GM21825 (cell line): ENCODE measurements at regions not wholly inside any gene's neighbourhood (a gene's known extent, or its start where the extent isn't known, plus 50 kb on each side); places are given as distances from the start of the nearest gene placed in this dataset.
"Not testable (repeated sequence)": the region's sequence is repeated elsewhere in the genome, so short reads cannot be mapped to it uniquely, and the experiment has no call there.

Experiments
- ATAC-seq: cut with Tn5 transposase; IDR thresholded peaks from one replicate; pipeline ENCODE4 v1.9.1; 2021; ENCODE audit warnings: mild to moderate bottlenecking, moderate library complexity; ENCODE audit not compliant: unreplicated experiment

GRCh38 chr4:66568431-66568830, 898.1 kb upstream of the EPHA5 start:
- no peak for ATAC-seq

GRCh38 chr4:66568001-66568400, 897.7 kb upstream of the EPHA5 start:
- no peak for ATAC-seq

GRCh38 chr4:66567551-66567950, 897.3 kb upstream of the EPHA5 start:
- no peak for ATAC-seq

GRCh38 chr4:66565801-66566200, 895.5 kb upstream of the EPHA5 start:
- ATAC-seq, result no peak

- ATAC-seq, result no peak
These were observed 894.8 kb upstream of the EPHA5 start for GRCh38 chr4:66564901-66565651.

- ATAC-seq, result no peak
These were observed 892.1 kb upstream of the EPHA5 start for GRCh38 chr4:66562276-66562806.

GRCh38 chr4:66561465-66562053, 891.3 kb upstream of the EPHA5 start:
- not testable (repeated sequence) for ATAC-seq

- no peak for ATAC-seq
These were observed 888.4 kb upstream of the EPHA5 start for GRCh38 chr4:66558651-66559050.

- no peak for ATAC-seq
These were observed 886.5 kb upstream of the EPHA5 start for GRCh38 chr4:66556651-66557278.

- ATAC-seq, result no peak
These were observed 885.0 kb upstream of the EPHA5 start for GRCh38 chr4:66555301-66555700.

- no peak for ATAC-seq
These were observed 884.5 kb upstream of the EPHA5 start for GRCh38 chr4:66554826-66555225.

- not testable (repeated sequence) for ATAC-seq
These were observed 875.0 kb upstream of the EPHA5 start for GRCh38 chr4:66545301-66545700.

- no peak for ATAC-seq
These were observed 874.0 kb upstream of the EPHA5 start for GRCh38 chr4:66544281-66544680.

GRCh38 chr4:66539745-66540144, 869.5 kb upstream of the EPHA5 start:
- no peak for ATAC-seq

- no peak for ATAC-seq
These were observed 854.5 kb upstream of the EPHA5 start for GRCh38 chr4:66524781-66525180.

GRCh38 chr4:66522244-66522643, 852.0 kb upstream of the EPHA5 start:
- ATAC-seq, result no peak

GRCh38 chr4:66516940-66517339, 846.7 kb upstream of the EPHA5 start:
- no peak for ATAC-seq

- ATAC-seq, result no peak
These were observed 836.7 kb upstream of the EPHA5 start for GRCh38 chr4:66506985-66507384.

GRCh38 chr4:66501997-66502396, 831.7 kb upstream of the EPHA5 start:
- no peak for ATAC-seq

GRCh38 chr4:66490729-66491128, 820.4 kb upstream of the EPHA5 start:
- ATAC-seq, result no peak

- no peak for ATAC-seq
These were observed 819.6 kb upstream of the EPHA5 start for GRCh38 chr4:66489783-66490452.
